Osteocyte (in vitro differentiated cells): ENCODE measurements at regions not wholly inside any gene's neighbourhood (a gene's known extent, or its start where the extent isn't known, plus 50 kb on each side); places are given as distances from the start of the nearest gene placed in this dataset.

ENCODE experiments used
- DNase-seq: peaks from one replicate; pipeline ENCODE4 v3.0.0; 2021; ENCODE audit warnings: mixed read lengths; ENCODE audit not compliant: unreplicated experiment; ENCODE audit errors: extremely low spot score
- H3K27ac Mint-ChIP-seq: one replicate; pipeline ENCODE4 v1.8.0; 2021; ENCODE audit warnings: mild to moderate bottlenecking, mixed read lengths; ENCODE audit not compliant: unreplicated experiment
- H3K27me3 Mint-ChIP-seq: one replicate; pipeline ENCODE4 v1.8.0; 2021; ENCODE audit warnings: mixed read lengths; ENCODE audit not compliant: unreplicated experiment
- H3K36me3 Mint-ChIP-seq: one replicate; pipeline ENCODE4 v1.8.0; 2021; ENCODE audit warnings: mixed read lengths; ENCODE audit not compliant: unreplicated experiment
- H3K4me1 Mint-ChIP-seq: one replicate; pipeline ENCODE4 v1.8.0; 2021; ENCODE audit warnings: mixed read lengths; ENCODE audit not compliant: unreplicated experiment
- H3K4me3 Mint-ChIP-seq: one replicate; pipeline ENCODE4 v1.8.0; 2021; ENCODE audit warnings: mild to moderate bottlenecking, moderate library complexity, mixed read lengths; ENCODE audit not compliant: unreplicated experiment
- H3K9me3 Mint-ChIP-seq: one replicate; pipeline ENCODE4 v1.8.0; 2021; ENCODE audit warnings: mixed read lengths; ENCODE audit not compliant: unreplicated experiment
- TF ChIP-seq, protein P1 (sequence below): fragments of 200-600 bp; sonication (generic); IDR thresholded peaks from 2 replicates; pipeline ENCODE4 v1.5.0; 2021; ENCODE audit warnings: antibody characterized with exemption, mild to moderate bottlenecking, moderate library complexity

DNA sequence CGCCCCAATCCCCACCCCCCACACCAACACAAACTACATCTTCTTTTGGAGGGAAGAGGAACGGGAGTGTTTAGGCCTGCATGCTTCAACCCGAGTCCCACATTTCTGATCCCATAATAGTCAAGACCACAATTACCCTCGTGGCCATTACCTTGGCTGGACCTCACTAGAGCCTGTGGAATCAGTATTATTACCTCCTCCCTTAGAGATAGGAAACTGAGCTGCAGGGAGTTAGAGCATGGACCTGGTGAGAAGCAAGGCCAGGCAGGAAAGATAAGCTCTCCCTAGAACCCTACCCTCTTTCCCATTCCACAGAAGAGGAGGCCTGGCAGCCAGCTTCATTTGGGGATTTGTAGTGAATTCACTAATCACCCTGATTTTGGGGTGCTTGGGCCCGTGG, 74.1 kb downstream of the NCR2 start:
- no peak overlapping the region for H3K27ac Mint-ChIP-seq
- no peaks in the 10 kb centered on the region for H3K4me1 Mint-ChIP-seq
- TF ChIP-seq, protein P1, sequence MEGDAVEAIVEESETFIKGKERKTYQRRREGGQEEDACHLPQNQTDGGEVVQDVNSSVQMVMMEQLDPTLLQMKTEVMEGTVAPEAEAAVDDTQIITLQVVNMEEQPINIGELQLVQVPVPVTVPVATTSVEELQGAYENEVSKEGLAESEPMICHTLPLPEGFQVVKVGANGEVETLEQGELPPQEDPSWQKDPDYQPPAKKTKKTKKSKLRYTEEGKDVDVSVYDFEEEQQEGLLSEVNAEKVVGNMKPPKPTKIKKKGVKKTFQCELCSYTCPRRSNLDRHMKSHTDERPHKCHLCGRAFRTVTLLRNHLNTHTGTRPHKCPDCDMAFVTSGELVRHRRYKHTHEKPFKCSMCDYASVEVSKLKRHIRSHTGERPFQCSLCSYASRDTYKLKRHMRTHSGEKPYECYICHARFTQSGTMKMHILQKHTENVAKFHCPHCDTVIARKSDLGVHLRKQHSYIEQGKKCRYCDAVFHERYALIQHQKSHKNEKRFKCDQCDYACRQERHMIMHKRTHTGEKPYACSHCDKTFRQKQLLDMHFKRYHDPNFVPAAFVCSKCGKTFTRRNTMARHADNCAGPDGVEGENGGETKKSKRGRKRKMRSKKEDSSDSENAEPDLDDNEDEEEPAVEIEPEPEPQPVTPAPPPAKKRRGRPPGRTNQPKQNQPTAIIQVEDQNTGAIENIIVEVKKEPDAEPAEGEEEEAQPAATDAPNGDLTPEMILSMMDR: no peak
- no peaks in the 10 kb centered on the region for H3K36me3 Mint-ChIP-seq
- no peak overlapping the region for H3K4me3 Mint-ChIP-seq
- H3K9me3 Mint-ChIP-seq: no peaks in the 10 kb centered on the region
- DNase-seq: no peak
- peaks cover 25% of the 10 kb centered on the region for H3K27me3 Mint-ChIP-seq

DNA sequence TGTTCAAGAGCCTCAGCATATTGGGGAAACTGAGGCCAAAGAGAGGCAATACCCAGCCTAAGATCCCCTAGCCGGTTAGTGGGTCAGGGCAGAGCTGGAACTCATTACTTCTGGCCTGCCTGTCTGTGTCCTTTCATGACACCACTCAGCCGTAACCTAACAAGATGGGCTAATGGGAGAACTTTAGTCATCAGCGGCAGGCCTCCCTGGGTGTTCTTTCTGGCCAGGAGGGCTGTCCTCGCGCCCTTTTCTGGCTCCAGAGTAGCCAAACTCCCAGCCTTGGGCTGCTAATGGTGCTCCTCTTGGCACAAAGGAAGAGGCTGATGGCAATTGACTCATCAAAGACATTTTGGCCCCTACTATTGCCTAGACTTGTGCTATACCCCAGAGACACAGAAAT, 76.6 kb downstream of the NCR2 start:
- TF ChIP-seq, protein P1: no peak
- H3K27me3 Mint-ChIP-seq: peaks cover 50% of the 10 kb centered on the region
- no peak for DNase-seq
- no peak overlapping the region for H3K27ac Mint-ChIP-seq
- H3K9me3 Mint-ChIP-seq: no peaks in the 10 kb centered on the region
- H3K4me3 Mint-ChIP-seq: no peak overlapping the region
- H3K36me3 Mint-ChIP-seq: no peaks in the 10 kb centered on the region
- no peaks in the 10 kb centered on the region for H3K4me1 Mint-ChIP-seq

- no peak for DNase-seq
- Mint-ChIP-seq H3K9me3 (no peaks in the 10 kb centered on the region), H3K4me3 (no peak overlapping the region), H3K36me3 (no peaks in the 10 kb centered on the region), H3K27ac (no peak overlapping the region), H3K4me1 (no peaks in the 10 kb centered on the region), H3K27me3 (peaks cover 63% of the 10 kb centered on the region)
- TF ChIP-seq, protein P1: no peak
Measured at GRCh38 chr6:41413250-41413649, 77.8 kb downstream of the NCR2 start.

DNA sequence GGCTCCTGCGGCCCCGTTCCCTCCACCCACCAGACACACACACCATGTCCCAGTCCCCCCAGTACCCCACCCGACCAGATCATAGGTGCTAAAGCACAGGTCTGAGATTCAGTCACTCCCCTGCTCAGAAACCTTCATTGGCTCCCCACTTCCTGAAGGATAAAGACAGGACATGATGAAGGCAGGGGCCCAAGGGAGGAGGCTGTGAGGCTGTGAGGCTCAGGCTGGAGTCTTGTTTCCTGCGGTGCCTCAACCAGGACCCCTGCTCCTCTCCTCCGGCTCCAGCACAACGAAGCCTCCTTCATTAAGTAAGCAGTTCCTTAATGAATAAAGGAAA, 81.1 kb downstream of the NCR2 start:
- H3K9me3 Mint-ChIP-seq: peaks cover 4% of the 10 kb centered on the region
- H3K4me1 Mint-ChIP-seq: no peaks in the 10 kb centered on the region
- H3K4me3 Mint-ChIP-seq: no peak overlapping the region
- DNase-seq: no peak
- no peaks in the 10 kb centered on the region for H3K36me3 Mint-ChIP-seq
- TF ChIP-seq, protein P1: no peak
- H3K27ac Mint-ChIP-seq: no peak overlapping the region
- peaks cover 65% of the 10 kb centered on the region for H3K27me3 Mint-ChIP-seq

GRCh38 chr6:41418741-41419140, 83.3 kb downstream of the NCR2 start:
- H3K36me3 Mint-ChIP-seq: no peaks in the 10 kb centered on the region
- no peak overlapping the region for H3K4me3 Mint-ChIP-seq
- H3K4me1 Mint-ChIP-seq: no peaks in the 10 kb centered on the region
- TF ChIP-seq, protein P1: no peak
- peaks cover 4% of the 10 kb centered on the region for H3K9me3 Mint-ChIP-seq
- no peak overlapping the region for H3K27ac Mint-ChIP-seq
- no peak for DNase-seq
- peaks cover 57% of the 10 kb centered on the region for H3K27me3 Mint-ChIP-seq
